Epithelial cell of esophagus (primary cell): ENCODE measurements at regions not wholly inside any gene's neighbourhood (a gene's known extent, or its start where the extent isn't known, plus 50 kb on each side); places are given as distances from the start of the nearest gene placed in this dataset.
"Not testable (repeated sequence)": the region's sequence is repeated elsewhere in the genome, so short reads cannot be mapped to it uniquely, and the experiment has no call there.

Experiments used
- DNase-seq: peaks from one replicate; pipeline ENCODE4 v3.0.0; 2010; ENCODE audit warnings: low read depth
- H3K4me3 ChIP-seq: 2 replicates; pipeline ENCODE4 v1.5.1; 2011; ENCODE audit warnings: mild to moderate bottlenecking, low read length, control low read depth
- TF ChIP-seq, protein P1 (sequence below): IDR thresholded peaks from 2 replicates; pipeline ENCODE4 v1.5.1; 2011; ENCODE audit warnings: low read depth, mild to moderate bottlenecking, low read length, control low read depth, inconsistent platforms; ENCODE audit not compliant: insufficient read depth; ENCODE audit errors: missing control alignments

DNA sequence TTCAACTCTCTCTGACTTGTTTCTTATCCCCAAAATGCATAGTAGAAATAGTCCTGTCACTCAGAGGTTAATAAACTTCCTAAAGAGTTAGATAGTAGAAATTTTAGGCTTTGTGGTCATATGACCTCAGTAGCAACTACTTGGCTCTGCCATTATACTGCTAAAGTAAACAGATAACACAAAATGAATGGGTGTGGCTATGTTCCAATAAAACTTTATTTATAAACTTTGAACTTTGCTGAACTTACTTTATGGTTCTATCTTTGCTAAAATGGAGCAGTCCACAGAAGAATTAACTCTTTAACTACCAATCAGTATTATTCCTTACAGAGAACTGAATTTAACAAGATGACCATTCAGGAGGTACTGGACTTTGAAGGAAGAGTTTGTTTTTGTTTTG, 393.6 kb upstream of the CDIN1 start:
- H3K4me3 ChIP-seq = no peak overlapping the region
- DNase-seq = no peak

DNA sequence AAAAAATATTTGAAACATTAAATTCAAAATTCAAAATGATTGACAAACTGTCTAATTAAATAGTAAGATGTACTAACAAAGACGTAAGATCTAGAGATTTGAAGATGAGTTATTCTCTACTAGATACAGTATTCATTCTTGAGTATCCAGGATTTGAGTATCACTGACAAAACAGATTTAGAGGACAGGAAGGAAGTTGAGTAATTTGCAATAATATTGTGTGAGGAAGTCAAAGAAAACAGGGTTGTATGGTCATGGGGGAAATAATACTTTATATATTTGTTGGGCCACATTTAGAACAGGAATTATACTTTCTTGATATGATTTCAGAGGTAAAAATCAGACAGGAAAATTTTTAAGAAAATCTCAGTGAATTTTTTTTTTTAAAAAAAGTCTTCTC, 393.1 kb upstream of the CDIN1 start:
- no peak overlapping the region for H3K4me3 ChIP-seq
- TF ChIP-seq, protein P1, sequence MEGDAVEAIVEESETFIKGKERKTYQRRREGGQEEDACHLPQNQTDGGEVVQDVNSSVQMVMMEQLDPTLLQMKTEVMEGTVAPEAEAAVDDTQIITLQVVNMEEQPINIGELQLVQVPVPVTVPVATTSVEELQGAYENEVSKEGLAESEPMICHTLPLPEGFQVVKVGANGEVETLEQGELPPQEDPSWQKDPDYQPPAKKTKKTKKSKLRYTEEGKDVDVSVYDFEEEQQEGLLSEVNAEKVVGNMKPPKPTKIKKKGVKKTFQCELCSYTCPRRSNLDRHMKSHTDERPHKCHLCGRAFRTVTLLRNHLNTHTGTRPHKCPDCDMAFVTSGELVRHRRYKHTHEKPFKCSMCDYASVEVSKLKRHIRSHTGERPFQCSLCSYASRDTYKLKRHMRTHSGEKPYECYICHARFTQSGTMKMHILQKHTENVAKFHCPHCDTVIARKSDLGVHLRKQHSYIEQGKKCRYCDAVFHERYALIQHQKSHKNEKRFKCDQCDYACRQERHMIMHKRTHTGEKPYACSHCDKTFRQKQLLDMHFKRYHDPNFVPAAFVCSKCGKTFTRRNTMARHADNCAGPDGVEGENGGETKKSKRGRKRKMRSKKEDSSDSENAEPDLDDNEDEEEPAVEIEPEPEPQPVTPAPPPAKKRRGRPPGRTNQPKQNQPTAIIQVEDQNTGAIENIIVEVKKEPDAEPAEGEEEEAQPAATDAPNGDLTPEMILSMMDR = no peak

More for the DNA sequence above, 393.6 kb upstream of the CDIN1 start:
- TF ChIP-seq, protein P1 = no peak

DNA sequence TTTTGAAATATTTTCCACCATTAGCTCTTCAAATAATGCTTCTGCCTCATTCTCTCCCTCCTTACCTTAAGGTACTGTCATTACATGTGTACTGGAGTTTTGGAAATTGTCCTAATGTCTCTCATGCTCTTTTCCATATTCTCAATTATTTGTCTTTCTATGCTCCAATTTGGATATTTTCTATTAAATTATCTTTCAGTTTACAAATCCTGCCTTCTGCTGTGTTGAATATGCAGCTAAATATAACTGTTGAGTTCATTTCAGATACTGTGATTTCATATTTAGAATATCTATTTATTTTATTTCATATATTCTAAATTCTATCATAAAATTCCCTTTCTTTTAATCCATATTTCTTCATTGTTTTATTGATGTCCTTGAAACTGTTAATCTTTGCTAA, 388.0 kb upstream of the CDIN1 start:
- DNase-seq = no peak
- TF ChIP-seq, protein P1 = no peak
- no peak overlapping the region for H3K4me3 ChIP-seq

More for the DNA sequence above, 393.1 kb upstream of the CDIN1 start:
- no peak for DNase-seq

DNA sequence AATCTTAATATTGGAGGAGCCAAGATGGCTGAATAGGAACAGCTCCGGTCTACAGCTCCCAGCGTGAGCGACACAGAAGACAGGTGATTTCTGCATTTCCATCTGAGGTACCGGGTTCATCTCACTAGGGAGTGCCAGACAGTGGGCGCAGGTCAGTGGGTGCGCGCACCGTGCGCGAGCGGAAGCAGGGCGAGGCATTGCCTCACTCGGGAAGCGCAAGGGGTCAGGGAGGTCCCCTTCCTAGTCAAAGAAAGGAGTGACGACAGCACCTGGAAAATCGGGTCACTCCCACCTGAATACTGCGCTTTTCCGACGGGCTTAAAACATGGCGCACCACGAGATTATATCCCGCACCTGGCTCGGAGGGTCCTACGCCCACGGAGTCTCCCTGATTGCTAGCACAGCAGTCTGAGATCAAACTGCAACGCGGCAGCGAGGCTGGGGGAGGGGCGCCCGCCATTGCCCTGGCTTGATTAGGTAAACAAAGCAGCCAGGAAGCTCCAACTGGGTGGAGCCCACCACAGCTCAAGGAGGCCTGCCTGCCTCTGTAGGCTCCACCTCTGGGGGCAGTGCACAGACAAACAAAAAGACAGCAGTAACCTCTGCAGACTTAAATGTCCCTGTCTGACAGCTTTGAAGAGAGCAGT, 383.9 kb upstream of the CDIN1 start:
- DNase-seq, H3K4me3 ChIP-seq: not testable (repeated sequence)

DNA sequence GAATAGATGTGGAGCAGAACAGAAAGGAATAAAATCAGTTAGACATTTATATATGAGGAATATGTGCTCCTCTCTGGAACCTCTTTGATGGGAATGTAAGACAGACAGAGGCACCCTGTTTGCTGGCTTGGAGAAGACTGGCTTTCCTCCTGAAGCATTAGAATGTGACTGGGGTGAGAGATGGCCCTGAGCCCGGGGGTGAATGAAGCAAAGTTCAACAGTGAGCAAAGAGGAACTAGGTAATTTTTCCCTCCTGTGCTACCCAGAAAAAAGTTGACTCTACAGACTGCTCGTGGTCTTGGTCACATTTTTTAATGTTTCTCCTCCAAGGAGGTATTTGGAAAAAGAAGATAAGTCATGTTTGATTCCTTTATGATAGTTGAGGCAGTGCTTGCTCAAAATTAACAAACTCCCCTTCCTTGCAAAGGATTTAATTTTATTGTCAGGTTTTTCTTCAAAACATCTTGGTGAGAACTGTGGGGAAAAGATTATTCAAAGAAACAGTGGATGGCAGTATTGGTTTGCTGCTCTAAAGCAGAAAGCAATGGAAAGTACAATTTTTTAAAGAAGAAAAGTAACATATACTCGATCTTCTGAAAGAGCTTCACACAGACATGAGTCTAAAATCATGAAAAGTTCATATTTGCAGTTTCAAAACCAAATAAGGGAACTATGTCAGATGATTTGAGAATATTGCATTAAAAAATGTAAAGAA, 370.4 kb upstream of the CDIN1 start:
- no peak for DNase-seq
- TF ChIP-seq, protein P1 = no peak
- H3K4me3 ChIP-seq = no peak overlapping the region

DNA sequence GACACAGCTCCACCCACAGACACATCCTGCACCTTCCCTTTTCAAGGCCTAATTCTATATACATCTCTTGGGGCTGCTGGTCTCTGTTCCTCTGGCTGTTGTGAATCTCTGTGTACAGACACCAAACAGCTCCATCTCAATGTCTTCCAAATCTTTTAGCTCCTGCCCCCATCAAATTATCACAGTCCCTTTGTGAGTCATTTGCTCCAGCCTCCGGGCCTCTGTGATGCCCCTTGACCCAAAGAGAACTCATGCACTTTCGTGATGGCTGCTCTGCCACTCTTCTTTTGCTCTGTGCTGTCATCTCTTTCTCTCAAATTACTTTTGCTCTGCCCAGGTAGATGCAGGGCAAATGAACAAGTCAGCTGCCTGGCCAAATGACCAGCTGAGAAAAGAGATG, 369.0 kb upstream of the CDIN1 start:
- TF ChIP-seq, protein P1 = no peak
- no peak overlapping the region for H3K4me3 ChIP-seq
- no peak for DNase-seq

DNA sequence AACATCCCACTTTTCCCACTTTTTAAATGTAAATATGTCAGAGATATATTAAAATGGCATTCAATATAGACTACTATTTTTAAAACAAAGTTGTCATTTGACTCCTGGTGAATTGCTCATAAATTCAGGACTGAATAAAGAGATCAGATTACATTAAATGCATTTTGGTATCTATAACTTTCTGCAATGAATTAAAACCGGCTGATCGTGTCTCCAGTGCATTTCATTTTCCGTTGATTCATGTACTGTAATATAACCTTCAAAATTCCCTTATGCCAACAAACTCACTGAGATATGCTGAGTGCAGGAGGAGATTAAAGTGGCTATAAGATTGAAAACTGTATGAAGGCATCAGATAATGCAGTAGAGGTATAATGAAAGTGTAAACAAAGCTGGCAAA, 361.1 kb upstream of the CDIN1 start:
- TF ChIP-seq, protein P1 = no peak

More for the DNA sequence above, 361.1 kb upstream of the CDIN1 start:
- H3K4me3 ChIP-seq = no peak overlapping the region
- no peak for DNase-seq
